Body of pancreas (tissue), 4 donors: ENCODE measurements at regions not wholly inside any gene's neighbourhood (a gene's known extent, or its start where the extent isn't known, plus 50 kb on each side); places are given as distances from the start of the nearest gene placed in this dataset.
A peak's percentile ranks its signal among the peaks of the same experiment; 100 is the strongest.

Source experiments
- ATAC-seq: fragments of 150-250 bp; one replicate; pipeline ENCODE4 v1.9.1; 2016
- DNase-seq, 4 donors: peaks; one replicate each; pipeline ENCODE4 v3.0.0-alpha.2; 2019
- H3K27ac ChIP-seq, 4 donors: fragments of 200-600 bp; sonication (generic); 1 replicate in 3 of 4; 2 replicates in 1 of 4; pipeline versions ENCODE4 v1.5.1 to v1.6.1; 2016 to 2019; ENCODE audit warnings: mild to moderate bottlenecking in 1 of 4, mixed read lengths in 1 of 4, moderate library complexity in 1 of 4
- H3K27me3 ChIP-seq, 2 donors: fragments of 200-600 bp; sonication (generic); one replicate each; pipeline ENCODE4 v1.6.0; 2016; ENCODE audit warnings: mild to moderate bottlenecking in 1 of 2
- H3K36me3 ChIP-seq, 2 donors: fragments of 200-600 bp; sonication (generic); replicated peaks in 1 of 2; 2 replicates each; pipeline ENCODE4 v1.5.1; 2016; ENCODE audit warnings: low read depth in 2 of 2; ENCODE audit not compliant: insufficient read depth in 1 of 2
- H3K4me1 ChIP-seq: fragments of 200-600 bp; sonication (generic); one replicate; pipeline ENCODE4 v1.6.0; 2016
- H3K4me3 ChIP-seq, 2 donors: fragments of 200-600 bp; sonication (generic); 1 replicate in 1 of 2; 2 replicates in 1 of 2; pipeline ENCODE4 v1.5.1; 2016 to 2019
- H3K9me3 ChIP-seq, 3 donors: fragments of 200-600 bp; sonication (generic); 1 replicate in 2 of 3; 2 replicates in 1 of 3; pipeline ENCODE4 v1.5.1; 2016
- POLR2A ChIP-seq, 3 donors: fragments of 450-650 bp; IDR thresholded peaks; one replicate each; pipeline ENCODE4 v1.6.1; 2016; ENCODE audit warnings: antibody characterized with exemption in 3 of 3, mild to moderate bottlenecking in 2 of 3
- WGBS, 2 donors: methylation state at CpG; one replicate each; pipeline ENCODE4 v1.1.5; 2017; 5-methylcytosine and 5-hydroxymethylcytosine counted together
- intact Hi-C: fragments of 100-400 bp; cut with DNase I; formaldehyde crosslinking; loops from one replicate; pipeline ENCODE4 v1.15.1; 2023
- TF ChIP-seq, protein P1 (sequence below), 7 experiments: fragments of 450-650 bp in 4 of 7; fragments of 200-600 bp in 3 of 7; sonication (generic) in 3 of 7; IDR thresholded peaks; one replicate each; pipeline ENCODE4 v1.5.1; 2016 to 2019; ENCODE audit warnings: antibody characterized with exemption in 7 of 7

DNA sequence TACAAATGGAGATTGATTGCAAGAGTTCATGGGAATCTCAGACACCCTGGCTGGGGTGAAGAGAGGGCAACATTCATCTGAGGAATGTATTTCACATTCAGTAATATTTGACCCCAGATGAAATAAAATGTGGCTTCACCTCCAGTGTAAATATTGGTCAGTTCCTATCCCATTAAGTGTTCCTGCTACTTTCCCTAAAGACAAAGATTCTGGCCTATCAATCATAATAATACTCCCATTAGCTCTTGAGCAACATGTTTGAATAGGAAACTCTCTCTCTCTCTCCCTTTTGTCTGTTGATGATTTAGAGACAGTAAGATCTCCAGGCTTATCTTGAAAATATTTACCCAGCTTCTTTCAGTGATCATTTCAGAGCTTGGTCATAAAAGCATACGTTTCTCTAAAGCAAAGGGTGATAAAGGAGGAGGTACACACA lies 70.1 kb downstream of the KCNJ2 start:
- H3K27me3 ChIP-seq, result no peaks in the 10 kb centered on the region
- no peaks in the 10 kb centered on the region for H3K36me3 ChIP-seq
- no peaks in the 10 kb centered on the region for H3K4me1 ChIP-seq
- TF ChIP-seq, protein P1, sequence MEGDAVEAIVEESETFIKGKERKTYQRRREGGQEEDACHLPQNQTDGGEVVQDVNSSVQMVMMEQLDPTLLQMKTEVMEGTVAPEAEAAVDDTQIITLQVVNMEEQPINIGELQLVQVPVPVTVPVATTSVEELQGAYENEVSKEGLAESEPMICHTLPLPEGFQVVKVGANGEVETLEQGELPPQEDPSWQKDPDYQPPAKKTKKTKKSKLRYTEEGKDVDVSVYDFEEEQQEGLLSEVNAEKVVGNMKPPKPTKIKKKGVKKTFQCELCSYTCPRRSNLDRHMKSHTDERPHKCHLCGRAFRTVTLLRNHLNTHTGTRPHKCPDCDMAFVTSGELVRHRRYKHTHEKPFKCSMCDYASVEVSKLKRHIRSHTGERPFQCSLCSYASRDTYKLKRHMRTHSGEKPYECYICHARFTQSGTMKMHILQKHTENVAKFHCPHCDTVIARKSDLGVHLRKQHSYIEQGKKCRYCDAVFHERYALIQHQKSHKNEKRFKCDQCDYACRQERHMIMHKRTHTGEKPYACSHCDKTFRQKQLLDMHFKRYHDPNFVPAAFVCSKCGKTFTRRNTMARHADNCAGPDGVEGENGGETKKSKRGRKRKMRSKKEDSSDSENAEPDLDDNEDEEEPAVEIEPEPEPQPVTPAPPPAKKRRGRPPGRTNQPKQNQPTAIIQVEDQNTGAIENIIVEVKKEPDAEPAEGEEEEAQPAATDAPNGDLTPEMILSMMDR (IDR thresholded peaks at IDR 0.05), result no peak
- TF ChIP-seq POLR2A (IDR thresholded peaks at IDR 0.05), result no peak
- H3K9me3 ChIP-seq, result no peaks in the 10 kb centered on the region
- DNase-seq, result no peak
- no peak for ATAC-seq
- 0 to 15% methylated on average over 1 of the region's 1 CpG for WGBS, 2 donors
- H3K27ac ChIP-seq, result no peak overlapping the region
- no peak overlapping the region for H3K4me3 ChIP-seq
- intact Hi-C loops, result no loop called here

DNA sequence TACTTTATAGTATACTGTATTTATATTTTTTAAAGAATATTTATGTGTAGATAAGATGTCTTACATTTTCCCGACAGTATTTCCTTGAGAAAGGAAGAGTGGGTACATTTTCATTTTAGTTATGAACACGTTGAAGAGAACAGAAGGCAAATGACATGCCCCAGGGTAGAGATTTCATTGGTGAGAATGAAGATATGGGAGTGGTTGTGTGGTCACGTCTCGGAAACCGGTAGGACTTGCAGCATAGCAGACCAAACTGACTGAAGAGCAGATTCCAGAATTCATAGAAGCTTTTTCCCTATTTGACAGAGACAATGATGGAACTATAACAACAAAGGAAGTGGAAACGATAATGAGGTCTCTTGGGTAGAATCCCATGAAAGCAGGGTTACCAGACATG lies 71.7 kb downstream of the KCNJ2 start:
- WGBS, 2 donors, result 76 to 82% methylated on average over 6 of the region's 6 CpGs
- intact Hi-C loops, result no loop called here
- H3K27ac ChIP-seq, result no peak overlapping the region
- no peaks in the 10 kb centered on the region for H3K36me3 ChIP-seq
- no peak for ATAC-seq
- DNase-seq, result no peak
- H3K4me1 ChIP-seq, result no peaks in the 10 kb centered on the region
- no peak overlapping the region for H3K4me3 ChIP-seq
- H3K27me3 ChIP-seq, result no peaks in the 10 kb centered on the region
- TF ChIP-seq, protein P1 (IDR thresholded peaks at IDR 0.05), result no peak
- no peak for TF ChIP-seq POLR2A (IDR thresholded peaks at IDR 0.05)
- no peaks in the 10 kb centered on the region for H3K9me3 ChIP-seq

DNA sequence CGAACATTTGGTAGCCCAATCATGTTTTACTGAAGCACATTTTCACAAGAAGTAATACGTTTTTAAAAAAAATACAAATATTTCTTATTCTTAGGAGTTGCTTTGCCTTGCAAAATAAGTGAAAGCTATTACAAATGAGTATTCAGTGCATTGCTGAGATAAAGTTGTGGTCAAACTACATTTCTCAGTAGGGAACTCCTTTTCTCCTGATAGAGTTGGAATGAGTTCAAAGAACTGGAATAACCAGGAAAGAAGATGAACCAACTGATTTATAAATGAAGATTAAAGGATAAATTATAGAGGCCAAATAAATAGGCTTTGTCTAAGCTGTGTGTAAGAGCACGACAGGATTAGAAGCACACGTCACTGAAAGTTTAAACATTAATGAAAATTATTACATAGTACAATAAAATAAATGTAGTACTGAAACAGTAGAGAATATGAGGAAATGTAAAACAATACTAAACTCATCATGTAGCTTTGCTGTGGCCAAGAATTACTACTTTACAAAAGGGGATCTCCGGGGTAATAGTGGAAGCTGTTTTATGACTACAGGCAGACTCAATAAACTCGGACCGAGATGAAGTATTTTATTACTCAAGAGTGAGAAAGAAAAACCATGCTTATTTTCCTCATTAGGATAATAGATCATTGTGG lies 73.6 kb downstream of the KCNJ2 start:
- TF ChIP-seq, protein P1 (IDR thresholded peaks at IDR 0.05), result no peak
- TF ChIP-seq POLR2A (IDR thresholded peaks at IDR 0.05), result no peak
- Histone ChIP-seq H3K36me3 (no peaks in the 10 kb centered on the region), H3K4me1 (no peaks in the 10 kb centered on the region), H3K9me3 (no peaks in the 10 kb centered on the region), H3K4me3 (no peak overlapping the region), H3K27ac (peak overlapping the region in 1 of 4 donors; percentile 23), H3K27me3 (no peaks in the 10 kb centered on the region)
- 33 to 37% methylated on average over 7 of the region's 7 CpGs for WGBS, 2 donors
- no peak for DNase-seq
- ATAC-seq, result peak; percentile 27
- intact Hi-C loops, result no loop called here

DNA sequence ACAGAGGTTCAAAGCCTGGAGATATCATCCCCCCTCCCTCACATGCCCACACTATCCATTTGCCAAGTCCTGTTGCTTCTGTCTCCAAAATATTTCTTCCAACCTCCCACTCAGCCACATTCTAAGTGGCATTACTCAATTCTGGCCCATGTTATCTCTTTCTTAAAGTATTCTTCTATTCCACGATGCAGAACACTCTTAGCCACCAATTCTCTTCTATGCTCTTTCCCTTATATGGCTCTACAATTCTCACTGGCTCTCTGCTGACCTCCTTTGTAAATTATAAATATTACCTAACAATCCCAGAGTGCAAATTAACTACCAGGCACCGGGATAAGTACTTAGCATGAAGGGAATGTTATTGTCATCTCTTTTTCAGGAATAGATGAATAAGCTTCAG lies 82.4 kb downstream of the KCNJ2 start:
- no peak for ATAC-seq
- no peak for DNase-seq
- TF ChIP-seq, protein P1 (IDR thresholded peaks at IDR 0.05), result no peak
- TF ChIP-seq POLR2A (IDR thresholded peaks at IDR 0.05), result no peak
- Histone ChIP-seq H3K4me1 (no peaks in the 10 kb centered on the region), H3K9me3 (no peaks in the 10 kb centered on the region), H3K36me3 (no peaks in the 10 kb centered on the region), H3K4me3 (no peak overlapping the region), H3K27ac (no peak overlapping the region), H3K27me3 (no peaks in the 10 kb centered on the region)
- 65 to 72% methylated on average over 2 of the region's 2 CpGs for WGBS, 2 donors
- intact Hi-C loops, result no loop called here
